Neuronal stem cell (in vitro differentiated cells): ENCODE measurements at regions not wholly inside any gene's neighbourhood (a gene's known extent, or its start where the extent isn't known, plus 50 kb on each side); places are given as distances from the start of the nearest gene placed in this dataset.

Source experiments
- DNase-seq: peaks from one replicate; pipeline ENCODE4 v3.0.0-alpha.2; 2013; ENCODE audit warnings: low spot score
- H2AFZ ChIP-seq: one replicate; pipeline ENCODE4 v1.6.1; 2013; ENCODE audit warnings: mild to moderate bottlenecking, low read length, inconsistent platforms
- H2AK5ac ChIP-seq: 2 replicates; pipeline ENCODE4 v1.6.1; 2013; ENCODE audit warnings: low read depth, mild to moderate bottlenecking, inconsistent platforms, low read length, moderate library complexity, mixed read lengths
- H2BK120ac ChIP-seq: 2 replicates; pipeline ENCODE4 v1.6.1; 2013; ENCODE audit warnings: low read depth, mild to moderate bottlenecking, inconsistent platforms, low read length, moderate library complexity, mixed read lengths
- H2BK12ac ChIP-seq: one replicate; pipeline ENCODE4 v1.6.1; 2013; ENCODE audit warnings: low read length, inconsistent platforms
- H2BK15ac ChIP-seq: 2 replicates; pipeline ENCODE4 v1.6.1; 2013; ENCODE audit warnings: mild to moderate bottlenecking, low read length, inconsistent platforms, mixed read lengths
- H2BK5ac ChIP-seq: one replicate; pipeline ENCODE4 v1.6.1; 2013; ENCODE audit warnings: inconsistent platforms, mild to moderate bottlenecking, low read length, moderate library complexity
- H3K14ac ChIP-seq: one replicate; pipeline ENCODE4 v1.6.1; 2013; ENCODE audit warnings: low read length, inconsistent platforms
- H3K18ac ChIP-seq: 2 replicates; pipeline ENCODE4 v1.6.1; 2013; ENCODE audit warnings: low read length, inconsistent platforms
- H3K23ac ChIP-seq: 2 replicates; pipeline ENCODE4 v1.6.1; 2013; ENCODE audit warnings: low read depth, mild to moderate bottlenecking, mixed read lengths, low read length, inconsistent platforms; ENCODE audit not compliant: poor library complexity
- H3K27ac ChIP-seq: replicated peaks from 3 replicates; pipeline ENCODE4 v1.5.1; 2013; ENCODE audit warnings: low read length, inconsistent platforms
- H3K27me3 ChIP-seq, 3 experiments: 2 replicates each; pipeline ENCODE4 v1.6.1; 2013; ENCODE audit warnings: low read length in 3 of 3, mild to moderate bottlenecking in 2 of 3, inconsistent platforms in 1 of 3, low read depth in 1 of 3, mixed read lengths in 1 of 3, moderate library complexity in 1 of 3; ENCODE audit not compliant: control insufficient read depth in 3 of 3, insufficient read depth in 3 of 3
- H3K36me3 ChIP-seq, 2 donors: replicated peaks in 1 of 2; 2 replicates each; pipeline ENCODE4 v1.6.1; 2013; ENCODE audit warnings: low read length in 2 of 2; ENCODE audit not compliant: control insufficient read depth in 2 of 2, insufficient read depth in 2 of 2
- H3K4ac ChIP-seq: 2 replicates; pipeline ENCODE4 v1.6.1; 2013; ENCODE audit warnings: inconsistent platforms, mild to moderate bottlenecking, low read length, moderate library complexity
- H3K4me1 ChIP-seq, 2 donors: 1 replicate in 1 of 2; 2 replicates in 1 of 2; pipeline ENCODE4 v1.6.1; 2013; ENCODE audit warnings: low read length in 2 of 2, low read depth in 1 of 2; ENCODE audit not compliant: control insufficient read depth in 2 of 2, insufficient read depth in 1 of 2
- H3K4me2 ChIP-seq: one replicate; pipeline ENCODE4 v1.6.1; 2013; ENCODE audit warnings: mild to moderate bottlenecking, low read length, inconsistent platforms; ENCODE audit not compliant: insufficient read depth, poor library complexity, severe bottlenecking
- H3K4me3 ChIP-seq, 2 donors: 2 replicates each; pipeline ENCODE4 v1.5.1; 2013; ENCODE audit warnings: low read length in 2 of 2, mild to moderate bottlenecking in 2 of 2, inconsistent platforms in 1 of 2, moderate library complexity in 1 of 2
- H3K79me1 ChIP-seq: one replicate; pipeline ENCODE4 v1.6.1; 2013; ENCODE audit warnings: low read depth, mild to moderate bottlenecking, inconsistent platforms, low read length, moderate library complexity
- H3K9ac ChIP-seq: one replicate; pipeline ENCODE4 v1.6.1; 2013; ENCODE audit warnings: mild to moderate bottlenecking, low read depth, low read length, inconsistent platforms; ENCODE audit not compliant: poor library complexity
- H3K9me3 ChIP-seq, 2 donors: replicated peaks in 1 of 2; 2 replicates each; pipeline versions ENCODE3 to v1.6.1; 2013; ENCODE audit warnings: low read length in 2 of 2, mild to moderate bottlenecking in 2 of 2, inconsistent platforms in 1 of 2, low read depth in 1 of 2, mixed read lengths in 1 of 2, moderate library complexity in 1 of 2; ENCODE audit not compliant: control insufficient read depth in 2 of 2, insufficient read depth in 1 of 2
- H4K8ac ChIP-seq: one replicate; pipeline ENCODE4 v1.6.1; 2013; ENCODE audit warnings: low read depth, mild to moderate bottlenecking, inconsistent platforms, low read length, moderate library complexity
- H4K91ac ChIP-seq: one replicate; pipeline ENCODE4 v1.6.1; 2013; ENCODE audit warnings: low read length, low read depth, mild to moderate bottlenecking, inconsistent platforms; ENCODE audit not compliant: poor library complexity
- WGBS, 2 donors: extraction: QIAGEN DNeasy Blood & Tissue Kit; methylation state at CpG; one replicate each; pipeline ENCODE4 v1.1.7; 2013; ENCODE audit warnings: missing lambda C conversion rate in 2 of 2, mixed read lengths in 1 of 2; ENCODE audit not compliant: insufficient read length in 2 of 2, insufficient replicate concordance in 1 of 2; ENCODE audit errors: extremely low coverage in 2 of 2; 5-methylcytosine and 5-hydroxymethylcytosine counted together

GRCh38 chr5:4198461-4198860, 602.8 kb downstream of the IRX1 start:
- Histone ChIP-seq H2BK15ac (no peak overlapping the region), H2BK5ac (no peak overlapping the region), H3K4me1 (peaks cover 11 to 20% of the 10 kb centered on the region in 2 donors), H3K27me3 (no peaks in the 10 kb centered on the region), H3K4ac (no peak overlapping the region), H4K91ac (no peak overlapping the region), H3K27ac (no peak overlapping the region), H3K4me3 (no peak overlapping the region), H3K14ac (no peak overlapping the region), H3K18ac (no peak overlapping the region), H4K8ac (no peak overlapping the region), H2AFZ (no peak overlapping the region), H3K4me2 (no peak overlapping the region), H3K23ac (no peak overlapping the region), H3K9ac (no peak overlapping the region), H3K36me3 (no peaks in the 10 kb centered on the region), H3K9me3 (no peaks in the 10 kb centered on the region), H2BK120ac (no peak overlapping the region), H2AK5ac (no peak overlapping the region), H3K79me1 (no peaks in the 10 kb centered on the region), H2BK12ac (no peak overlapping the region)
- DNase-seq = no peak
- no CpG with 5 or more reads among the region's 7 CpGs for WGBS, 2 donors

GRCh38 chr5:4199049-4199841, 603.6 kb downstream of the IRX1 start:
- no peak overlapping the region for H3K18ac ChIP-seq
- H3K79me1 ChIP-seq = no peaks in the 10 kb centered on the region
- H3K23ac ChIP-seq = no peak overlapping the region
- no peak overlapping the region for H2BK120ac ChIP-seq
- no CpG with 5 or more reads among the region's 19 CpGs for WGBS, 2 donors
- no peak overlapping the region for H2BK12ac ChIP-seq
- H3K4me2 ChIP-seq = no peak overlapping the region
- no peaks in the 10 kb centered on the region for H3K36me3 ChIP-seq
- DNase-seq = no peak
- H3K9me3 ChIP-seq = no peaks in the 10 kb centered on the region
- H3K9ac ChIP-seq = no peak overlapping the region
- H2AFZ ChIP-seq = peak overlapping the region; percentile 62
- H3K4me1 ChIP-seq = peaks cover 11 to 18% of the 10 kb centered on the region in 2 donors
- H2BK5ac ChIP-seq = no peak overlapping the region
- no peak overlapping the region for H4K8ac ChIP-seq
- H3K14ac ChIP-seq = no peak overlapping the region
- H2AK5ac ChIP-seq = no peak overlapping the region
- H3K27ac ChIP-seq = no peak overlapping the region
- H2BK15ac ChIP-seq = no peak overlapping the region
- H3K27me3 ChIP-seq = no peaks in the 10 kb centered on the region
- no peak overlapping the region for H4K91ac ChIP-seq
- no peak overlapping the region for H3K4ac ChIP-seq
- no peak overlapping the region for H3K4me3 ChIP-seq

- H3K79me1 ChIP-seq = no peaks in the 10 kb centered on the region
- no peak overlapping the region for H2AK5ac ChIP-seq
- H4K91ac ChIP-seq = no peak overlapping the region
- H3K23ac ChIP-seq = no peak overlapping the region
- H3K4me1 ChIP-seq = peaks cover 21 to 28% of the 10 kb centered on the region in 2 donors
- H2BK120ac ChIP-seq = no peak overlapping the region
- H4K8ac ChIP-seq = no peak overlapping the region
- H3K4me3 ChIP-seq = no peak overlapping the region
- no CpG with 5 or more reads among the region's 4 CpGs for WGBS, 2 donors
- no peak overlapping the region for H3K14ac ChIP-seq
- H3K36me3 ChIP-seq = no peaks in the 10 kb centered on the region
- H3K27ac ChIP-seq = no peak overlapping the region
- H3K9me3 ChIP-seq = no peaks in the 10 kb centered on the region
- no peak overlapping the region for H3K18ac ChIP-seq
- H2AFZ ChIP-seq = no peak overlapping the region
- no peak overlapping the region for H2BK5ac ChIP-seq
- H2BK15ac ChIP-seq = no peak overlapping the region
- no peaks in the 10 kb centered on the region for H3K27me3 ChIP-seq
- no peak overlapping the region for H3K9ac ChIP-seq
- DNase-seq = no peak
- no peak overlapping the region for H3K4me2 ChIP-seq
- no peak overlapping the region for H2BK12ac ChIP-seq
- H3K4ac ChIP-seq = no peak overlapping the region
These were observed 607.5 kb downstream of the IRX1 start for GRCh38 chr5:4203146-4203545.

- Histone ChIP-seq H3K9me3 (no peaks in the 10 kb centered on the region), H3K14ac (no peak overlapping the region), H3K4me3 (no peak overlapping the region), H3K79me1 (no peaks in the 10 kb centered on the region), H2AFZ (peak overlapping the region; percentile 1), H3K23ac (no peak overlapping the region), H3K4me1 (peaks cover 12 to 21% of the 10 kb centered on the region in 2 donors), H3K4me2 (no peak overlapping the region), H2BK12ac (no peak overlapping the region), H3K9ac (no peak overlapping the region), H4K91ac (peak overlapping the region; percentile 76), H3K27ac (no peak overlapping the region), H2BK15ac (no peak overlapping the region), H2BK120ac (no peak overlapping the region), H2AK5ac (no peak overlapping the region), H3K27me3 (no peaks in the 10 kb centered on the region), H3K18ac (no peak overlapping the region), H3K4ac (no peak overlapping the region), H4K8ac (no peak overlapping the region), H3K36me3 (no peaks in the 10 kb centered on the region), H2BK5ac (no peak overlapping the region)
- no CpG with 5 or more reads among the region's 11 CpGs for WGBS, 2 donors
- no peak for DNase-seq
These were observed 608.9 kb downstream of the IRX1 start for GRCh38 chr5:4204276-4205141.
